Endothelial cell of umbilical vein (primary cell): ENCODE measurements at regions not wholly inside any gene's neighbourhood (a gene's known extent, or its start where the extent isn't known, plus 50 kb on each side); places are given as distances from the start of the nearest gene placed in this dataset.

ENCODE experiments used
- BruUV-seq: library from RNA; stranded (reverse); fragments of 400-500 nt; replicated peaks from 2 replicates; lab custom pipeline; 2021; lab: Mats Ljungman, UMichigan
- CTCF ChIA-PET: fragments of 300-600, 350-600 bp; sonication (Branson Sonifier 250); formaldehyde crosslinking; loops from one replicate; lab custom pipeline; 2021; ENCODE audit warnings: antibody characterized with exemption, inconsistent platforms; lab: Charles Lee
- POLR2A ChIA-PET: fragments of 300-600, 350-600 bp; sonication (Branson Sonifier 250); formaldehyde crosslinking; loops from one replicate; lab custom pipeline; 2021; ENCODE audit warnings: antibody characterized with exemption, inconsistent platforms; lab: Charles Lee
- DNase-seq: peaks from one replicate; pipeline ENCODE4 v3.0.0-alpha.2; 2011; ENCODE audit warnings: low read depth, low spot score
- FAIRE-seq: peaks from 2 replicates; lab custom pipeline; 2011; peaks lifted over from hg19 to GRCh38; lab: Jason Lieb, UNC
- H2AFZ ChIP-seq: 2 replicates; pipeline ENCODE4 v1.6.0; 2012; ENCODE audit warnings: low read depth, low read length, control low read depth, inconsistent platforms
- H3K27ac ChIP-seq: 2 replicates; pipeline ENCODE4 v1.5.1; 2011; ENCODE audit warnings: low read depth, mild to moderate bottlenecking, control low read depth, low read length, moderate library complexity; ENCODE audit not compliant: insufficient read depth
- H3K27me3 ChIP-seq, 2 experiments: 2 replicates each; pipeline versions ENCODE4 v1.6.0 to v1.6.1; 2011; ENCODE audit warnings: low read length in 2 of 2, mixed read lengths in 1 of 2; ENCODE audit not compliant: control insufficient read depth in 2 of 2, insufficient read depth in 2 of 2
- H3K36me3 ChIP-seq, 2 experiments: 2 replicates in 1 of 2; 3 replicates in 1 of 2; pipeline ENCODE4 v1.5.1; 2011; ENCODE audit warnings: low read length in 2 of 2, mild to moderate bottlenecking in 1 of 2, moderate library complexity in 1 of 2; ENCODE audit not compliant: control insufficient read depth in 2 of 2, insufficient read depth in 2 of 2; ENCODE audit errors: extremely low read depth in 1 of 2
- H3K4me1 ChIP-seq: 3 replicates; pipeline ENCODE4 v1.5.1; 2011; ENCODE audit warnings: mild to moderate bottlenecking, low read length; ENCODE audit not compliant: control insufficient read depth, insufficient read depth; ENCODE audit errors: extremely low read depth
- H3K4me2 ChIP-seq: 2 replicates; pipeline ENCODE4 v1.6.1; 2011; ENCODE audit warnings: low read length, control low read depth, mixed read lengths; ENCODE audit not compliant: insufficient read depth
- H3K4me3 ChIP-seq, 3 experiments: fragments of 200-600 bp in 1 of 3; sonication (generic), shearing (Covaris generic) in 1 of 3; replicated peaks in 1 of 3; 2 replicates each; pipeline ENCODE4 v1.5.1; 2011 to 2016; ENCODE audit warnings: control low read depth in 3 of 3, low read length in 3 of 3, mild to moderate bottlenecking in 2 of 3, inconsistent platforms in 1 of 3, low read depth in 1 of 3, moderate library complexity in 1 of 3; ENCODE audit not compliant: insufficient read depth in 1 of 3
- H3K79me2 ChIP-seq: 2 replicates; pipeline ENCODE4 v1.6.0; 2012; ENCODE audit warnings: low read length, inconsistent platforms; ENCODE audit not compliant: control insufficient read depth, insufficient read depth
- H3K9ac ChIP-seq: replicated peaks from 2 replicates; pipeline ENCODE3; 2011; ENCODE audit warnings: low read length, control low read depth; ENCODE audit not compliant: insufficient read depth; ENCODE audit errors: extremely low read depth
- H3K9me1 ChIP-seq: replicated peaks from 3 replicates; pipeline ENCODE4 v1.6.0; 2011; ENCODE audit warnings: mild to moderate bottlenecking, low read length; ENCODE audit not compliant: control insufficient read depth, insufficient read depth; ENCODE audit errors: extremely low read depth
- H3K9me3 ChIP-seq: replicated peaks from 2 replicates; pipeline ENCODE4 v1.5.1; 2012; ENCODE audit warnings: low read length, inconsistent platforms; ENCODE audit not compliant: control insufficient read depth, insufficient read depth
- H4K20me1 ChIP-seq: replicated peaks from 2 replicates; pipeline ENCODE3; 2011; ENCODE audit warnings: mild to moderate bottlenecking, low read length; ENCODE audit not compliant: control insufficient read depth, insufficient read depth; ENCODE audit errors: extremely low read depth
- EZH2 ChIP-seq: IDR thresholded peaks from 2 replicates; pipeline ENCODE4 v1.6.1; 2012; ENCODE audit warnings: borderline replicate concordance, low read depth, mild to moderate bottlenecking, moderate library complexity, low read length, inconsistent platforms; ENCODE audit not compliant: severe bottlenecking
- FOS ChIP-seq: IDR thresholded peaks from 2 replicates; pipeline ENCODE4 v1.6.1; 2011; ENCODE audit warnings: mild to moderate bottlenecking, low read length, moderate library complexity, borderline replicate concordance; ENCODE audit not compliant: insufficient read depth
- GATA2 ChIP-seq: IDR thresholded peaks from 2 replicates; pipeline ENCODE4 v1.7.0; 2011; ENCODE audit warnings: low read depth, mild to moderate bottlenecking, moderate library complexity, mixed read lengths, low read length; ENCODE audit not compliant: insufficient read length, insufficient read depth
- JUN ChIP-seq: IDR thresholded peaks from 2 replicates; pipeline ENCODE4 v1.6.1; 2011; ENCODE audit warnings: borderline replicate concordance, low read depth; ENCODE audit not compliant: insufficient read length, insufficient read depth
- MYC ChIP-seq: IDR thresholded peaks from one replicate; pipeline ENCODE4 v1.6.1; 2011; ENCODE audit warnings: mild to moderate bottlenecking, low read depth, low read length
- POLR2A ChIP-seq: IDR thresholded peaks from 2 replicates; pipeline ENCODE4 v1.6.1; 2012; ENCODE audit warnings: low read depth, mild to moderate bottlenecking, control low read depth, low read length
- POLR2AphosphoS5 ChIP-seq: IDR thresholded peaks from 2 replicates; pipeline ENCODE4 v1.6.1; 2012; ENCODE audit warnings: low read depth, mild to moderate bottlenecking, control low read depth, low read length, moderate library complexity; ENCODE audit not compliant: insufficient read depth
- dilution Hi-C: fragments of 300-500 bp; cut with MboI; formaldehyde crosslinking; loops from one replicate; pipeline ENCODE4 v1.15.0; 2019; ENCODE audit warnings: low sequenced_read_pairs; ENCODE audit not compliant: extremely low pct_ligation_motif_present
- intact Hi-C: fragments of 100-400 bp; cut with micrococcal nuclease; formaldehyde crosslinking; loops from one replicate; pipeline ENCODE4 v1.10.0; 2022
- TF ChIP-seq, protein P1 (sequence below), 2 donors: IDR thresholded peaks; 1 replicate in 1 of 2; 2 replicates in 1 of 2; pipeline ENCODE4 v1.5.1; 2011; ENCODE audit warnings: low read length in 2 of 2, mild to moderate bottlenecking in 2 of 2, moderate library complexity in 2 of 2, control low read depth in 1 of 2, inconsistent platforms in 1 of 2, low read depth in 1 of 2; ENCODE audit not compliant: insufficient read depth in 1 of 2; ENCODE audit errors: extremely low read depth in 1 of 2
- TF ChIP-seq, protein P2 (sequence below): IDR thresholded peaks from 2 replicates; pipeline ENCODE4 v1.6.1; 2011; ENCODE audit not compliant: insufficient read depth, insufficient read length

DNA sequence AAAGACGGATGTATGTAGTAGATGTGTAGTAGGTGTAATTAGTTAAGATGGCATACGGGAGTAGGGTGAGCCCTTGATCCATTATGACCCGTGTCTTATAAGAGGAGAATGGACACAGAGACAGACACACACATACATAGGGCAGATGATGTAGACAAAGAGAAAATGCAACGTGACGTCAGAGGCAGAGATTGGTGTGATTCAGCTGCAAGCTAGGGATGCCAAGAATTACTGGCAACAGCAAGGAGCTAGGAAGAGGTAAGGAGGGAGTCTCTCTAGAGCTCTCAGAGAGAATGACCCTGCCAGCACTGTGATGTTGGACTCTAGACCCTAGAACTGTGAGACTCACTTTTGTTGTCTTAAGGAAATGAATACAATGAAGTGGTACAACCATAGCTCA lies 247.0 kb upstream of the HABP2 start:
- no peak overlapping the region for H3K9ac ChIP-seq
- H3K36me3 ChIP-seq = no peaks in the 10 kb centered on the region
- ChIA-PET POLR2A (no interaction called here), CTCF (interaction anchor here (0.9 to 1.4 kb wide), 3 partner anchors 9 to 20 kb away, joined by 3 to 4 read pairs (median 3); no protein-coding TSS in a partner anchor)
- no peaks in the 10 kb centered on the region for H3K27me3 ChIP-seq
- no peak overlapping the region for H3K27ac ChIP-seq
- intact Hi-C loops (no loop called here), dilution Hi-C loops (no loop called here)
- H3K9me3 ChIP-seq = no peaks in the 10 kb centered on the region
- H2AFZ ChIP-seq = no peak overlapping the region
- no peak overlapping the region for H3K4me2 ChIP-seq
- H3K4me1 ChIP-seq = no peaks in the 10 kb centered on the region
- peak; percentile 5 for DNase-seq
- no peaks in the 10 kb centered on the region for H4K20me1 ChIP-seq
- no peak for FAIRE-seq
- H3K4me3 ChIP-seq = no peak overlapping the region
- TF ChIP-seq GATA2 (no peak), POLR2A (no peak), FOS (no peak), EZH2 (no peak), POLR2AphosphoS5 (no peak), MYC (no peak), JUN (no peak)
- TF ChIP-seq, protein P1, sequence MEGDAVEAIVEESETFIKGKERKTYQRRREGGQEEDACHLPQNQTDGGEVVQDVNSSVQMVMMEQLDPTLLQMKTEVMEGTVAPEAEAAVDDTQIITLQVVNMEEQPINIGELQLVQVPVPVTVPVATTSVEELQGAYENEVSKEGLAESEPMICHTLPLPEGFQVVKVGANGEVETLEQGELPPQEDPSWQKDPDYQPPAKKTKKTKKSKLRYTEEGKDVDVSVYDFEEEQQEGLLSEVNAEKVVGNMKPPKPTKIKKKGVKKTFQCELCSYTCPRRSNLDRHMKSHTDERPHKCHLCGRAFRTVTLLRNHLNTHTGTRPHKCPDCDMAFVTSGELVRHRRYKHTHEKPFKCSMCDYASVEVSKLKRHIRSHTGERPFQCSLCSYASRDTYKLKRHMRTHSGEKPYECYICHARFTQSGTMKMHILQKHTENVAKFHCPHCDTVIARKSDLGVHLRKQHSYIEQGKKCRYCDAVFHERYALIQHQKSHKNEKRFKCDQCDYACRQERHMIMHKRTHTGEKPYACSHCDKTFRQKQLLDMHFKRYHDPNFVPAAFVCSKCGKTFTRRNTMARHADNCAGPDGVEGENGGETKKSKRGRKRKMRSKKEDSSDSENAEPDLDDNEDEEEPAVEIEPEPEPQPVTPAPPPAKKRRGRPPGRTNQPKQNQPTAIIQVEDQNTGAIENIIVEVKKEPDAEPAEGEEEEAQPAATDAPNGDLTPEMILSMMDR (IDR thresholded peaks at IDR 0.05; ENCODE audit: extremely low read depth in 1 of 2, insufficient read depth in 1 of 2, low read depth in 1 of 2, low read length in 2 of 2) = no peak
- TF ChIP-seq, protein P2, sequence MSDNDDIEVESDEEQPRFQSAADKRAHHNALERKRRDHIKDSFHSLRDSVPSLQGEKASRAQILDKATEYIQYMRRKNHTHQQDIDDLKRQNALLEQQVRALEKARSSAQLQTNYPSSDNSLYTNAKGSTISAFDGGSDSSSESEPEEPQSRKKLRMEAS = no peak
- H3K79me2 ChIP-seq = no peaks in the 10 kb centered on the region
- no peaks in the 10 kb centered on the region for H3K9me1 ChIP-seq
- no TSS peak for BruUV-seq
